WERI-Rb-1 (cell line): ENCODE measurements at regions not wholly inside any gene's neighbourhood (a gene's known extent, or its start where the extent isn't known, plus 50 kb on each side); places are given as distances from the start of the nearest gene placed in this dataset.

Source experiments
- DNase-seq: peaks from one replicate; pipeline ENCODE4 v3.0.0-alpha.2; 2020
- H3K27ac ChIP-seq: fragments of 250-450 bp; sonication (Bioruptor Pico); 2 replicates; pipeline ENCODE4 v1.5.1; 2020; ENCODE audit warnings: mild to moderate bottlenecking, moderate library complexity
- H3K27me3 ChIP-seq: fragments of 250-450 bp; sonication (Bioruptor Pico); 2 replicates; pipeline ENCODE4 v1.5.1; 2021; ENCODE audit warnings: mild to moderate bottlenecking, low read depth, moderate library complexity; ENCODE audit not compliant: insufficient read depth, severe bottlenecking
- H3K36me3 ChIP-seq: fragments of 250-450 bp; sonication (Bioruptor Pico); 2 replicates; pipeline ENCODE4 v1.5.1; 2020; ENCODE audit warnings: mild to moderate bottlenecking, moderate library complexity
- H3K4me3 ChIP-seq: 2 replicates; pipeline ENCODE4 v1.5.1; 2011; ENCODE audit warnings: low read depth, mild to moderate bottlenecking, control low read depth, low read length
- H3K9me3 ChIP-seq: fragments of 250-450 bp; sonication (Bioruptor Pico); 2 replicates; pipeline ENCODE4 v1.5.1; 2021; ENCODE audit warnings: mild to moderate bottlenecking, moderate library complexity; ENCODE audit not compliant: severe bottlenecking
- TF ChIP-seq, protein P1 (sequence below): IDR thresholded peaks from 2 replicates; pipeline ENCODE4 v1.5.1; 2011; ENCODE audit warnings: low read depth, mild to moderate bottlenecking, control low read depth, inconsistent platforms, low read length

DNA sequence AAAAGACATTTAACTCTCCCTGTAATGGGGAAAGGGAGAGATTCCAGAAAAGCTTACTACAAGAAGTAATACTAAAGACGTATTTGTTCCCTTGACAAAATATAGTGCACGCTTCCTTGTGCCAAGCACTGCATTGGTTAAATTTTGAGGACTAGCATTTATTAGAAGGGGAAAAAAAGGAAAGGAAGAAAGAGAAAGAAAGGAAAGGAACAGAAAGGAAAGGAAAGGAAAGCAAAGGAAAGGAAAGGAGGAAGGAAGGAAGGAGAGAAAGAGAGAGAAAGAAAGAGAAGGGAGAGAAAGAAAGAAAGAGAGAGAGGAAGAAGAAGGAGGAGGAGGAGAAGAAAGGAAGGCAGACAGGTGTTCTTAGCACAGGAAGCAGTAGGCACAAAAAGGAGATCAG lies 110.1 kb upstream of the CDH6 start:
- Histone ChIP-seq H3K4me3 (no peak overlapping the region), H3K27me3 (no peaks in the 10 kb centered on the region), H3K27ac (no peak overlapping the region), H3K9me3 (no peaks in the 10 kb centered on the region), H3K36me3 (no peaks in the 10 kb centered on the region)
- TF ChIP-seq, protein P1, sequence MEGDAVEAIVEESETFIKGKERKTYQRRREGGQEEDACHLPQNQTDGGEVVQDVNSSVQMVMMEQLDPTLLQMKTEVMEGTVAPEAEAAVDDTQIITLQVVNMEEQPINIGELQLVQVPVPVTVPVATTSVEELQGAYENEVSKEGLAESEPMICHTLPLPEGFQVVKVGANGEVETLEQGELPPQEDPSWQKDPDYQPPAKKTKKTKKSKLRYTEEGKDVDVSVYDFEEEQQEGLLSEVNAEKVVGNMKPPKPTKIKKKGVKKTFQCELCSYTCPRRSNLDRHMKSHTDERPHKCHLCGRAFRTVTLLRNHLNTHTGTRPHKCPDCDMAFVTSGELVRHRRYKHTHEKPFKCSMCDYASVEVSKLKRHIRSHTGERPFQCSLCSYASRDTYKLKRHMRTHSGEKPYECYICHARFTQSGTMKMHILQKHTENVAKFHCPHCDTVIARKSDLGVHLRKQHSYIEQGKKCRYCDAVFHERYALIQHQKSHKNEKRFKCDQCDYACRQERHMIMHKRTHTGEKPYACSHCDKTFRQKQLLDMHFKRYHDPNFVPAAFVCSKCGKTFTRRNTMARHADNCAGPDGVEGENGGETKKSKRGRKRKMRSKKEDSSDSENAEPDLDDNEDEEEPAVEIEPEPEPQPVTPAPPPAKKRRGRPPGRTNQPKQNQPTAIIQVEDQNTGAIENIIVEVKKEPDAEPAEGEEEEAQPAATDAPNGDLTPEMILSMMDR, result no peak
- DNase-seq, result no peak

DNA sequence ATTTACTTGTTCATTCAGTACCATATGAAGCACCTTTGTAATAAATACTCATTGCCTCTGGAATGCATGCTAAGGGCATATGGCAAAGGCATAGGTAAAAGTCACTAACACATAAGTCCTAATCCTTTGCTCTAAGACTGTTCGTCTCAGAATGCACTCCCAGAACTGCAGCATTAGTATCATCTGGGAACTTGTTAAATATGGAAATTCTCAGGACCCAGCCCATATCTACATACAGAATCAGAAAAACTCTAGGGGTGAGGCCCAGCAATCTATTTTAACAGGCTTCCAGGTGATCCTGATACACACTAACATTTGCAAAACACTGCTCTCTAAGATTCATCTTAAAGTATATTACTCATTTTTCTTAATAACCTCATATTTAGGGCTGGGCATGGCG lies 113.8 kb upstream of the CDH6 start:
- Histone ChIP-seq H3K4me3 (no peak overlapping the region), H3K27ac (no peak overlapping the region), H3K9me3 (peaks cover 4% of the 10 kb centered on the region), H3K27me3 (no peaks in the 10 kb centered on the region), H3K36me3 (no peaks in the 10 kb centered on the region)
- no peak for DNase-seq
- TF ChIP-seq, protein P1, result no peak

DNA sequence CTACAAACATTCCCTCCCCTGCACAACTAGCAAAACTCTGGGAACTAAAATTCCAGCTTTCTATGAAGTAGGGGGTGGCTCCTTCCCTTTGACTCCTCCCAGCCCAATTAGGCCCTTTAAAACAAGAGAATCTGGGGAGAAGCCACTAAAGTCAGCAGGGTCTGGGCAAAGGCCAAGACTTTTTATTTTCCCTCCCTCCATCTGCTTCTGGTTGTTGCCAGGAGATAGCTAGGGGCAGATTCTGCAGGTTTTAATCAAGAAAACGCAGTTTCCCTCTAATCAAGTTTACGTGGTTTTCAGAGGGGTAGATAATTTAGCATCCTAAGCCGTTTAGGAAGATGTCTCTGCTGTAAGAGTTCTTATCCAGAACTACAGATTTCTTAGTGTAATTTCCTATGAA lies 114.5 kb upstream of the CDH6 start:
- Histone ChIP-seq H3K27me3 (no peaks in the 10 kb centered on the region), H3K36me3 (no peaks in the 10 kb centered on the region), H3K27ac (no peak overlapping the region), H3K4me3 (no peak overlapping the region), H3K9me3 (peaks cover 9% of the 10 kb centered on the region)
- TF ChIP-seq, protein P1, result no peak
- DNase-seq, result no peak

DNA sequence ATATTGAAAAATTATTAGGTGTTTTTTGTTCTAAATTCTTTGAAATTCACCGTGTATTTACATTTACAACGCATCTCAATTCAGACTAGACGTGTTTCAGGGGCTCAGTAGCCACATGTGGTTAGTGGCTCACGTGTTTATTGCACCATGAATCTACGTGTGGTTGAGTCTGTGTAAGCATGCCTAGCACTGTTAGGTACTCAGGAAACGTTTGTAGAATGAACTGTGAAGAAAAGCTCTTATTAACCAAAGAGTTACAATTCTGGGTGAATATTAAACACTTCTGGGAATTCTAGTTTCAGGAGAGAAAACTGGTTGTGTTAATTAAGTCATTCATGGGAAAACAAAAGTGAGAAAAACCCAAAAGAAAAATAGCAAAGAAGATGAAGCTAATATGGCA lies 117.5 kb upstream of the CDH6 start:
- Histone ChIP-seq H3K27me3 (no peaks in the 10 kb centered on the region), H3K36me3 (no peaks in the 10 kb centered on the region), H3K4me3 (no peak overlapping the region), H3K9me3 (peaks cover 10% of the 10 kb centered on the region), H3K27ac (no peak overlapping the region)
- TF ChIP-seq, protein P1, result no peak
- no peak for DNase-seq

DNA sequence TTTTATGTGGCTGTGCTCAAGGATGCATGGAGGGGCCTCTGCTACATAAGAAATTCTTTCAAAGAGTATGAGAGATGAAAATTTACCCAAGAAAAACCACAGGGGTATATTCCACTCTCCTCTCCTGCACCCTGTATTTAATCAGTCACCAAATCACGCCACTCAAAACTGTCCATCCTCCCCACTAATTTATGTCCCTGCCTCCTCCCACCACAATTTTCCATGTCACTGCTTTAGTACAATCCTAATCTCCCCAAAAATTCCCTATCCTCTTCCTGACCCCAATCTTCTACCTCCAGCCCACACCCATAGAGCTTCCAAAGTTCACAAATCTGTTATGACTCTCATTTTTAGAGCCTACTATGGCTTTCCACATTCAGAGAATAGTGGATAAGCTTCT lies 125.2 kb upstream of the CDH6 start:
- Histone ChIP-seq H3K27ac (no peak overlapping the region), H3K9me3 (no peaks in the 10 kb centered on the region), H3K36me3 (no peaks in the 10 kb centered on the region), H3K4me3 (no peak overlapping the region), H3K27me3 (no peaks in the 10 kb centered on the region)
- TF ChIP-seq, protein P1, result no peak
- DNase-seq, result no peak

DNA sequence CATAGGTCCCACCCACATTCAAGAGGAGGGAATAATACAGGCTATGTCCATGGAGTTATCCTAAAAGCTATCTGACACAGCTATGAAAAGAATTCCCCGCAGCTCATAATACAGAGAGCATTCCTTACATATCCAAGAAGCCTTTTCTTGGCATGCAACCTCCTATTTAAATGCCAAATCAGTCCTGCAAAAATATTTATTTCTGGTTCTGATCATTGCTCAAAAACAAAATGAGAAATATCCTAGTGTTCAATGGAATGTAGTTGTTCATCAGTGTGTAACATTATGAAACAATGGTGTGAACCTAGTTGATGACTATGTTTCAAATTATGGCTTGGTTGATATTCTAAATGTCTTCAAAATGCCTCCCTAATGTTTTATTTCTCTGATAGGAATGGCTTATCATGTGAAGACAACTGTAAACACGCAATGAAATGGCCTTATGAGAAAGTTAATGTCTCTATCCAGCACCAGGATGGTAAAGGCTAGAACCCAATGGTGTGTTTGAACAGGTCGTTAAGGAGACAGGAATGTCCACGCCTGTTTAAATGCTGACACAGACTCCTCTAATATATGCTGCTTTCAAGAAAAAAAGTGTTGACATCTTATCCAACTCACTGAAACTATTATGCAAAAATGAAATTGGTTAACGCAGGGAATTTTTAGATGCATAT lies 126.7 kb upstream of the CDH6 start:
- TF ChIP-seq, protein P1, result no peak
- no peak overlapping the region for H3K27ac ChIP-seq
- H3K27me3 ChIP-seq, result no peaks in the 10 kb centered on the region
- no peak for DNase-seq
- H3K36me3 ChIP-seq, result no peaks in the 10 kb centered on the region
- no peak overlapping the region for H3K4me3 ChIP-seq
- no peaks in the 10 kb centered on the region for H3K9me3 ChIP-seq
